Gastroesophageal sphincter (tissue), 3 donors: ENCODE measurements at regions not wholly inside any gene's neighbourhood (a gene's known extent, or its start where the extent isn't known, plus 50 kb on each side); places are given as distances from the start of the nearest gene placed in this dataset.

ENCODE experiments used
- CTCF ChIP-seq, 4 experiments: fragments of 200-600 bp in 2 of 4; fragments of 450-650 bp in 2 of 4; sonication (generic) in 1 of 4; IDR thresholded peaks; one replicate each; pipeline ENCODE4 v1.5.1; 2017 to 2019; ENCODE audit warnings: antibody characterized with exemption in 4 of 4, mild to moderate bottlenecking in 2 of 4, moderate library complexity in 2 of 4
- POLR2A ChIP-seq, 2 donors: fragments of 450-650 bp; IDR thresholded peaks; one replicate each; pipeline ENCODE4 v1.6.1; 2017; ENCODE audit warnings: antibody characterized with exemption in 2 of 2, mild to moderate bottlenecking in 2 of 2, moderate library complexity in 1 of 2

- TF ChIP-seq POLR2A (IDR thresholded peaks at IDR 0.05) (no peak), CTCF (IDR thresholded peaks at IDR 0.05) (no peak)
Observed at GRCh38 chr12:19837543-19837942, 398.3 kb downstream of the AEBP2 start.
